ENCODE measurements at regions not wholly inside any gene's neighbourhood (a gene's known extent, or its start where the extent isn't known, plus 50 kb on each side); places are given as distances from the start of the nearest gene placed in this dataset.

DNA sequence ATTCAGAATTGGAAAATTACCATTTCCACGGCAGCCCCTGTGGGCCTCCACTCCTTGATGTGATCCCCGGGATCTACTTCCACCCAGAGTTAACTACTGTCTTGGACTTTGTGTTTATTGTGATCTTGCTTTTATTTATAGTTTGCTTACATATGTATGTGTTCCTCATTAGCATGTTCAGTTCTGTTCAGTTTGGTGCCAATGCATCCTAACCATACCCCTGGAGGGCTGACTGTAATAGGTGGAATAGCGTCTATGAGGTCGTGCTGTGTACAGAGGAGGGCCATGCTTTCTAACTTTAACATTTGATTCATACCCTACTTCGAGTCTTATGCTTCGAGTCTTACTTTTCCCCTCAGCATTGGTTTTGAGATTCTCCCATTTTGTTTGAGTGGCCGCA, 104.3 kb upstream of the SLC24A3 start:
- Histone ChIP-seq H3K27ac (replicated peaks) (no peak overlapping the region), H3K27me3 (ENCODE audit: insufficient read depth, poor library complexity, severe bottlenecking) (no peaks in the 10 kb centered on the region), H3K4me3 (replicated peaks; ENCODE audit: insufficient read depth, low read length) (no peak overlapping the region)
- DNase-seq (ENCODE audit: low read depth in 1 of 2, low spot score in 1 of 2), result no peak
- no peak for TF ChIP-seq GABPA (IDR thresholded peaks at IDR 0.05; ENCODE audit: low read depth)
- TF ChIP-seq, protein P1, sequence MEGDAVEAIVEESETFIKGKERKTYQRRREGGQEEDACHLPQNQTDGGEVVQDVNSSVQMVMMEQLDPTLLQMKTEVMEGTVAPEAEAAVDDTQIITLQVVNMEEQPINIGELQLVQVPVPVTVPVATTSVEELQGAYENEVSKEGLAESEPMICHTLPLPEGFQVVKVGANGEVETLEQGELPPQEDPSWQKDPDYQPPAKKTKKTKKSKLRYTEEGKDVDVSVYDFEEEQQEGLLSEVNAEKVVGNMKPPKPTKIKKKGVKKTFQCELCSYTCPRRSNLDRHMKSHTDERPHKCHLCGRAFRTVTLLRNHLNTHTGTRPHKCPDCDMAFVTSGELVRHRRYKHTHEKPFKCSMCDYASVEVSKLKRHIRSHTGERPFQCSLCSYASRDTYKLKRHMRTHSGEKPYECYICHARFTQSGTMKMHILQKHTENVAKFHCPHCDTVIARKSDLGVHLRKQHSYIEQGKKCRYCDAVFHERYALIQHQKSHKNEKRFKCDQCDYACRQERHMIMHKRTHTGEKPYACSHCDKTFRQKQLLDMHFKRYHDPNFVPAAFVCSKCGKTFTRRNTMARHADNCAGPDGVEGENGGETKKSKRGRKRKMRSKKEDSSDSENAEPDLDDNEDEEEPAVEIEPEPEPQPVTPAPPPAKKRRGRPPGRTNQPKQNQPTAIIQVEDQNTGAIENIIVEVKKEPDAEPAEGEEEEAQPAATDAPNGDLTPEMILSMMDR (IDR thresholded peaks at IDR 0.05; ENCODE audit: insufficient read depth, low read length), result no peak
- TF ChIP-seq POLR2AphosphoS5 (IDR thresholded peaks at IDR 0.05; ENCODE audit: low read depth), result no peak
- no peak for TF ChIP-seq SPI1 (IDR thresholded peaks at IDR 0.05; ENCODE audit: borderline replicate concordance, low read depth)
- TF ChIP-seq, protein P2, sequence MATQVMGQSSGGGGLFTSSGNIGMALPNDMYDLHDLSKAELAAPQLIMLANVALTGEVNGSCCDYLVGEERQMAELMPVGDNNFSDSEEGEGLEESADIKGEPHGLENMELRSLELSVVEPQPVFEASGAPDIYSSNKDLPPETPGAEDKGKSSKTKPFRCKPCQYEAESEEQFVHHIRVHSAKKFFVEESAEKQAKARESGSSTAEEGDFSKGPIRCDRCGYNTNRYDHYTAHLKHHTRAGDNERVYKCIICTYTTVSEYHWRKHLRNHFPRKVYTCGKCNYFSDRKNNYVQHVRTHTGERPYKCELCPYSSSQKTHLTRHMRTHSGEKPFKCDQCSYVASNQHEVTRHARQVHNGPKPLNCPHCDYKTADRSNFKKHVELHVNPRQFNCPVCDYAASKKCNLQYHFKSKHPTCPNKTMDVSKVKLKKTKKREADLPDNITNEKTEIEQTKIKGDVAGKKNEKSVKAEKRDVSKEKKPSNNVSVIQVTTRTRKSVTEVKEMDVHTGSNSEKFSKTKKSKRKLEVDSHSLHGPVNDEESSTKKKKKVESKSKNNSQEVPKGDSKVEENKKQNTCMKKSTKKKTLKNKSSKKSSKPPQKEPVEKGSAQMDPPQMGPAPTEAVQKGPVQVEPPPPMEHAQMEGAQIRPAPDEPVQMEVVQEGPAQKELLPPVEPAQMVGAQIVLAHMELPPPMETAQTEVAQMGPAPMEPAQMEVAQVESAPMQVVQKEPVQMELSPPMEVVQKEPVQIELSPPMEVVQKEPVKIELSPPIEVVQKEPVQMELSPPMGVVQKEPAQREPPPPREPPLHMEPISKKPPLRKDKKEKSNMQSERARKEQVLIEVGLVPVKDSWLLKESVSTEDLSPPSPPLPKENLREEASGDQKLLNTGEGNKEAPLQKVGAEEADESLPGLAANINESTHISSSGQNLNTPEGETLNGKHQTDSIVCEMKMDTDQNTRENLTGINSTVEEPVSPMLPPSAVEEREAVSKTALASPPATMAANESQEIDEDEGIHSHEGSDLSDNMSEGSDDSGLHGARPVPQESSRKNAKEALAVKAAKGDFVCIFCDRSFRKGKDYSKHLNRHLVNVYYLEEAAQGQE (IDR thresholded peaks at IDR 0.05; ENCODE audit: insufficient replicate concordance, low read depth), result no peak

DNA sequence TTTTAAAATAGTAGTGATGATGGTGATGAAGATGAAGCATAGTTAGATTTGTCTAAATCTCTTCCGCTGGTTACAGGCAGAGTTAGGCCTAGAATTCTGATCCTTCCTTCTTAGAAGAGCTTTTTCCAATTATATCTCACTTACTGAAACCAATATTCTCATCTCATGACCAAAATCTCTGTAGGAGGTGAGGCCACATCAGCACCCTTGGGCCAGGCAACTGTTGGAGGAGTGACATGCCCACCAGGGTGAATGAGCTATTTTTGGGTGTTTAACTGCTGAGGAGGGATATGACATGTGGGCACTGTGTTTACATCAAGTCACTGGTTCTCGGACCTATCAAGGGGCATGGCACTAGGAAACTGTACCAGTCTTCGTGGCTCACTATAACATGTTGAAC, 102.2 kb upstream of the SLC24A3 start:
- Histone ChIP-seq H3K4me3 (replicated peaks; ENCODE audit: insufficient read depth, low read length) (no peak overlapping the region), H3K27ac (replicated peaks) (no peak overlapping the region), H3K27me3 (ENCODE audit: insufficient read depth, poor library complexity, severe bottlenecking) (no peaks in the 10 kb centered on the region)
- DNase-seq (ENCODE audit: low read depth in 1 of 2, low spot score in 1 of 2), result no peak
- TF ChIP-seq, protein P1 (IDR thresholded peaks at IDR 0.05; ENCODE audit: insufficient read depth, low read length), result no peak
- TF ChIP-seq GABPA (IDR thresholded peaks at IDR 0.05; ENCODE audit: low read depth), result no peak
- TF ChIP-seq POLR2AphosphoS5 (IDR thresholded peaks at IDR 0.05; ENCODE audit: low read depth), result no peak
- no peak for TF ChIP-seq SPI1 (IDR thresholded peaks at IDR 0.05; ENCODE audit: borderline replicate concordance, low read depth)
- TF ChIP-seq, protein P2 (IDR thresholded peaks at IDR 0.05; ENCODE audit: insufficient replicate concordance, low read depth), result no peak

DNA sequence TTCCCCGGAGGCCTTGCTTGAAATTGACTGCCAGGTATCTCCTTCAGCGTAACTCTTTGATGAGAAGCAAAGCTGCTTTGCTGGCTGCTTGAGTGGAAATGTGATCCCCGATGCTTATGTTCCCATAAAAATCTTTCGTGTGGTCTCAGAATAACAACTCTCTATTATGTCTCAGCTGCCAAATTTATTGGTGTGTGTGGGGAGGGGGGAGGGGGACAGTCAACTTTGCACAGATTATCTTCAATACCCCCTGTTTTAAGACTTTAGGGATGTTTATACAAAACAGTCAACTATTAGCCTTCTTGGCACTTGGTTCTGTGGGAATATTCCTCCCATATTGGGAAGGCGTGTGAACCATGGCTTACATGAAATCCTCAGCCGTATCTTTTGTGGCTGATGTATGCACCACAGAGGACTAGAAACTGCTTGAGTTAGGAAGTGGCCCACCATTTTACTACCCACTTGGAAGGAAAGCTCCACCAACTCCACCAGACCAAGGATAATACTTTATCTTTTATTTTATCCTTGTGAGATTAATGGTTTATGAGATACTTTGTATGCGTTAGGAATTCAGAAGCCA, 101.5 kb upstream of the SLC24A3 start:
- H3K27ac ChIP-seq (replicated peaks), result no peak overlapping the region
- no peaks in the 10 kb centered on the region for H3K27me3 ChIP-seq (ENCODE audit: insufficient read depth, poor library complexity, severe bottlenecking)
- H3K4me3 ChIP-seq (replicated peaks; ENCODE audit: insufficient read depth, low read length), result no peak overlapping the region
- DNase-seq (ENCODE audit: low read depth in 1 of 2, low spot score in 1 of 2), result no peak
- TF ChIP-seq, protein P2 (IDR thresholded peaks at IDR 0.05; ENCODE audit: insufficient replicate concordance, low read depth), result no peak
- TF ChIP-seq POLR2AphosphoS5 (IDR thresholded peaks at IDR 0.05; ENCODE audit: low read depth), result no peak
- TF ChIP-seq GABPA (IDR thresholded peaks at IDR 0.05; ENCODE audit: low read depth), result no peak
- TF ChIP-seq, protein P1 (IDR thresholded peaks at IDR 0.05; ENCODE audit: insufficient read depth, low read length), result no peak
- TF ChIP-seq SPI1 (IDR thresholded peaks at IDR 0.05; ENCODE audit: borderline replicate concordance, low read depth), result no peak

Data from HL-60 (cell line).